ENCODE measurements at regions not wholly inside any gene's neighbourhood (a gene's known extent, or its start where the extent isn't known, plus 50 kb on each side); places are given as distances from the start of the nearest gene placed in this dataset.

GRCh38 chr1:200329208-200329882, 80.5 kb downstream of the ZNF281 start:
- DNase-seq (no peak), ATAC-seq (ENCODE audit: low FRiP score) (no peak)
- H3K4me3 ChIP-seq (ENCODE audit: low read length in 2 of 2), result no peak overlapping the region
- H3K36me3 ChIP-seq (ENCODE audit: control insufficient read depth in 1 of 2, insufficient read depth in 2 of 2, low read length in 1 of 2), result no peaks in the 10 kb centered on the region
- WGBS, 2 donors, result 81 to 91% methylated on average over 7 of the region's 7 CpGs
- H3K4me1 ChIP-seq (ENCODE audit: control insufficient read depth in 1 of 2, insufficient read depth in 2 of 2, low read length in 2 of 2), result no peaks in the 10 kb centered on the region
- intact Hi-C loops (cut with DNase I), result no loop called here
- no peaks in the 10 kb centered on the region for H3K27me3 ChIP-seq (ENCODE audit: control insufficient read depth in 1 of 2, insufficient read depth in 2 of 2, low read length in 1 of 2)
- H3K27ac ChIP-seq (ENCODE audit: low read depth in 1 of 2, low read length in 2 of 2), result no peak overlapping the region
- peaks cover 3% of the 10 kb centered on the region for H3K9me3 ChIP-seq (ENCODE audit: control insufficient read depth, low read length)

GRCh38 chr1:200328379-200328778, 81.5 kb downstream of the ZNF281 start:
- intact Hi-C loops (cut with DNase I), result no loop called here
- DNase-seq (no peak), ATAC-seq (ENCODE audit: low FRiP score) (no peak)
- Histone ChIP-seq H3K9me3 (ENCODE audit: control insufficient read depth, low read length) (peaks cover 8% of the 10 kb centered on the region), H3K27ac (ENCODE audit: low read depth in 1 of 2, low read length in 2 of 2) (no peak overlapping the region), H3K36me3 (ENCODE audit: control insufficient read depth in 1 of 2, insufficient read depth in 2 of 2, low read length in 1 of 2) (no peaks in the 10 kb centered on the region), H3K27me3 (ENCODE audit: control insufficient read depth in 1 of 2, insufficient read depth in 2 of 2, low read length in 1 of 2) (no peaks in the 10 kb centered on the region), H3K4me3 (ENCODE audit: low read length in 2 of 2) (no peak overlapping the region), H3K4me1 (ENCODE audit: control insufficient read depth in 1 of 2, insufficient read depth in 2 of 2, low read length in 2 of 2) (no peaks in the 10 kb centered on the region)
- WGBS, 2 donors, result 20 to 26% methylated on average over 2 of the region's 2 CpGs

- peaks cover 5% of the 10 kb centered on the region for H3K9me3 ChIP-seq (ENCODE audit: control insufficient read depth, low read length)
- 90 to 96% methylated on average over 2 of the region's 2 CpGs for WGBS, 2 donors
- H3K36me3 ChIP-seq (ENCODE audit: control insufficient read depth in 1 of 2, insufficient read depth in 2 of 2, low read length in 1 of 2), result no peaks in the 10 kb centered on the region
- H3K27ac ChIP-seq (ENCODE audit: low read depth in 1 of 2, low read length in 2 of 2), result no peak overlapping the region
- no peak overlapping the region for H3K4me3 ChIP-seq (ENCODE audit: low read length in 2 of 2)
- no peak for ATAC-seq (ENCODE audit: low FRiP score)
- intact Hi-C loops (cut with DNase I), result no loop called here
- DNase-seq, result no peak
- no peaks in the 10 kb centered on the region for H3K4me1 ChIP-seq (ENCODE audit: control insufficient read depth in 1 of 2, insufficient read depth in 2 of 2, low read length in 2 of 2)
- no peaks in the 10 kb centered on the region for H3K27me3 ChIP-seq (ENCODE audit: control insufficient read depth in 1 of 2, insufficient read depth in 2 of 2, low read length in 1 of 2)
These were observed 85.9 kb downstream of the ZNF281 start for GRCh38 chr1:200323856-200324400.

DNA sequence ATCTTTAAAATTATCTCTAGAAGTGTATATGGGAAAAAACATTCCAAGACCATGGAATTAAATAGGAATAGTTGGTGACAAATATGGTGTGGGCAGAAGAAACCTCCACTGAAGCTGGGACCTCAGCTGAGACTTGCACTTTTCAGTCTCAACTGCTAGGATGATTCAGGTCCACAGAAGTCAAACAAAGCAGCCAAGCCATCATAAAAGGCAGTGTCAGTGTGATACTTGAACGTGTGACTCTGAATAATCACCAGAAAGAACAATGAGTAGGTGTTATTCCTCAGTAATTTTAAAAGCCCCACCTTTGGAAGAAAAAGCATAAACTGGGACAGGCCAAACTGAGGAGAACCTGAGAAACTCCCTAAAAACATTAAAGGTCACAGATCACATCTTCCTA, 90.7 kb downstream of the ZNF281 start:
- ATAC-seq (ENCODE audit: low FRiP score) (no peak), DNase-seq (no peak)
- Histone ChIP-seq H3K36me3 (ENCODE audit: control insufficient read depth in 1 of 2, insufficient read depth in 2 of 2, low read length in 1 of 2) (no peaks in the 10 kb centered on the region), H3K4me3 (ENCODE audit: low read length in 2 of 2) (no peak overlapping the region), H3K27ac (ENCODE audit: low read depth in 1 of 2, low read length in 2 of 2) (no peak overlapping the region), H3K4me1 (ENCODE audit: control insufficient read depth in 1 of 2, insufficient read depth in 2 of 2, low read length in 2 of 2) (no peaks in the 10 kb centered on the region), H3K27me3 (ENCODE audit: control insufficient read depth in 1 of 2, insufficient read depth in 2 of 2, low read length in 1 of 2) (no peaks in the 10 kb centered on the region), H3K9me3 (ENCODE audit: control insufficient read depth, low read length) (peaks cover 4% of the 10 kb centered on the region)
- WGBS, 2 donors, result 82 to 89% methylated on average over 1 of the region's 1 CpG
- intact Hi-C loops (cut with DNase I), result no loop called here

DNA sequence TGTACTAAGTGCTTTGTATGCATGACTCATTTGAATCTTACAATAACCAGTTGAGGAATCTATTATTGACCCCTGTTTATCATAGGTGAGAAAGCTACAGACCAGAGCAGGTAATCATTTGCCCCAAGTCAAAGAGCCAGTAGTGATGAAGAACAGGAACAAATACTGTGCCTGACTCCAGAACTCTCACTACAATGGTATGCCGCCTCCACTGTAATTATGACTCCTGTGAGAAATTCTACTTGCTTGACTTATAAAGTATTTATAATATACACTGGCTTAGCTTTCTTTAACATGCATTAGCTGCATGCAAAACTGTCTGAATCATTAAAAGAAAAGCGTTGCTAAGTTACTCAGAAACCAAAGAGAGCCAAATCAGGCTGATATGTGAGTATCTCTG, 92.6 kb downstream of the ZNF281 start:
- Histone ChIP-seq H3K4me1 (ENCODE audit: control insufficient read depth in 1 of 2, insufficient read depth in 2 of 2, low read length in 2 of 2) (no peaks in the 10 kb centered on the region), H3K27ac (ENCODE audit: low read depth in 1 of 2, low read length in 2 of 2) (no peak overlapping the region), H3K36me3 (ENCODE audit: control insufficient read depth in 1 of 2, insufficient read depth in 2 of 2, low read length in 1 of 2) (no peaks in the 10 kb centered on the region), H3K4me3 (ENCODE audit: low read length in 2 of 2) (no peak overlapping the region), H3K9me3 (ENCODE audit: control insufficient read depth, low read length) (no peaks in the 10 kb centered on the region), H3K27me3 (ENCODE audit: control insufficient read depth in 1 of 2, insufficient read depth in 2 of 2, low read length in 1 of 2) (no peaks in the 10 kb centered on the region)
- WGBS, 2 donors, result 85 to 88% methylated on average over 2 of the region's 2 CpGs
- no peak for DNase-seq
- ATAC-seq (ENCODE audit: low FRiP score), result no peak
- intact Hi-C loops (cut with DNase I), result no loop called here

DNA sequence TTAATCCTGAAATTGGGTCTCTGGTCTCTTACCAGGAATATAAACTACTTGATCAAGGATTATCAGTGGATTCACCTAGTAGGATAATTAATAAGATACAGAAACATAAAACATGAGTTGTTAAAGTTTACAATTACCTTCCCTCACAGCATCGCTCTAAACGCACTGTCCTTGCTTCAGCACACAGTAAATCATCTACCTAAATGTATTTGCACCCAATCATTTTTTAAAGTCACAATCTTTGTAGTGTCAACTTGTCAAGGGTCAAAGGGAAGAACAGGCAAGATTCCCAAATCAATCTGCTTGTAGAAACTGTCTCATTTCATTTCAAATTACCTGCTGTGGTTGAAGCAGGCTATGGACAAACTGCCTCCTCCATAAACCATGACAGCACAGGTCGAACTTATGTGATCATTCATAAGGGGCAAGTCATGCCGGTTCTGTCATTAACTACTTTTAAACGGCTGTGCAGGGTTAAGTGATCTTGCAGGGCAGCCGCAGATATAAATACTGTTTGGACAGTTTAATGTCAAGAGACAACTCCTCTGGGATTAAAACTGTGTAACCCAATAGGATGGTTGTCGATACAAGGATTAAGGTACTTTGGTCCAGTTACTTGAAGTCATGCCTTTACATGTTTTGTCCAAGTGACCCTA, 93.6 kb downstream of the ZNF281 start:
- Histone ChIP-seq H3K27me3 (ENCODE audit: control insufficient read depth in 1 of 2, insufficient read depth in 2 of 2, low read length in 1 of 2) (no peaks in the 10 kb centered on the region), H3K4me3 (ENCODE audit: low read length in 2 of 2) (no peak overlapping the region), H3K27ac (ENCODE audit: low read depth in 1 of 2, low read length in 2 of 2) (no peak overlapping the region), H3K36me3 (ENCODE audit: control insufficient read depth in 1 of 2, insufficient read depth in 2 of 2, low read length in 1 of 2) (no peaks in the 10 kb centered on the region), H3K9me3 (ENCODE audit: control insufficient read depth, low read length) (no peaks in the 10 kb centered on the region), H3K4me1 (ENCODE audit: control insufficient read depth in 1 of 2, insufficient read depth in 2 of 2, low read length in 2 of 2) (no peaks in the 10 kb centered on the region)
- ATAC-seq (ENCODE audit: low FRiP score) (no peak), DNase-seq (no peak)
- intact Hi-C loops (cut with DNase I), result no loop called here
- 43 to 52% methylated on average over 7 of the region's 7 CpGs for WGBS, 2 donors

DNA sequence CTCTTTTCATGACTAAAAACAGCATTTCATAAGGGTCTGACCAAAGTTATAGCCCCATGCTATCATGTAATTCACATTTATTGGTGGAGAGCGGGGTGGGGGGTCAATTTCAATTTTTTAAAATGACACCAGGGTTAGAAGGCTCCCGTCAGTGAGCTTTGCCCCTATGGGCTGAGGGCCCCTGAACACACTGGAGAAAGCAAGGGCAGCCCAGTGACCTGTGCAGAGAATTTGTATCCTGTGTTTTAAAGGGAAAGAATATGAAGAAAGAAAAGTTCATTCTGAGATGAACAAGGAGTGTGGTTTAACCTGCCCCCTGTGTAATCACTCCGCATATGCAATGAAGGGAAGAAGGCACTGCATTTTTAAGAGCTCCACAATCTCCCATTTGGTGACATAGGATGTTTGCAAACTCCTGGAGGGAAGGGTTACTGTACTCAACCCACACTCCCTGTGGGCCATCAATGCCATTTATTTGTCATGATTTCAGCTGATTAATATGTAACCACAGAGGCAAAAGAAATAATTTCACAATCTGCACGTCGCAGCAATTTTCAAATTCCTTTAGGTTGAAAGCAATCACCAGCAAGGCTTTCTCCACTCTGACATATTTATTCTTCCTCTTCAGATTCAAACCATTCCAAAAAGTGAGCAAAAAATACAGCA, 95.6 kb downstream of the ZNF281 start:
- Histone ChIP-seq H3K4me3 (ENCODE audit: low read length in 2 of 2) (no peak overlapping the region), H3K4me1 (ENCODE audit: control insufficient read depth in 1 of 2, insufficient read depth in 2 of 2, low read length in 2 of 2) (no peaks in the 10 kb centered on the region), H3K9me3 (ENCODE audit: control insufficient read depth, low read length) (no peaks in the 10 kb centered on the region), H3K36me3 (ENCODE audit: control insufficient read depth in 1 of 2, insufficient read depth in 2 of 2, low read length in 1 of 2) (no peaks in the 10 kb centered on the region), H3K27me3 (ENCODE audit: control insufficient read depth in 1 of 2, insufficient read depth in 2 of 2, low read length in 1 of 2) (no peaks in the 10 kb centered on the region), H3K27ac (ENCODE audit: low read depth in 1 of 2, low read length in 2 of 2) (no peak overlapping the region)
- intact Hi-C loops (cut with DNase I), result no loop called here
- ATAC-seq (ENCODE audit: low FRiP score) (no peak), DNase-seq (no peak)
- 55 to 58% methylated on average over 5 of the region's 5 CpGs for WGBS, 2 donors

GRCh38 chr1:200311256-200311655, 98.6 kb downstream of the ZNF281 start:
- WGBS, 2 donors, result 94% methylated on average over 1 of the region's 1 CpG
- no peaks in the 10 kb centered on the region for H3K4me1 ChIP-seq (ENCODE audit: control insufficient read depth in 1 of 2, insufficient read depth in 2 of 2, low read length in 2 of 2)
- ATAC-seq (ENCODE audit: low FRiP score) (no peak), DNase-seq (no peak)
- H3K9me3 ChIP-seq (ENCODE audit: control insufficient read depth, low read length), result no peaks in the 10 kb centered on the region
- no peak overlapping the region for H3K27ac ChIP-seq (ENCODE audit: low read depth in 1 of 2, low read length in 2 of 2)
- no peaks in the 10 kb centered on the region for H3K27me3 ChIP-seq (ENCODE audit: control insufficient read depth in 1 of 2, insufficient read depth in 2 of 2, low read length in 1 of 2)
- H3K36me3 ChIP-seq (ENCODE audit: control insufficient read depth in 1 of 2, insufficient read depth in 2 of 2, low read length in 1 of 2), result no peaks in the 10 kb centered on the region
- H3K4me3 ChIP-seq (ENCODE audit: low read length in 2 of 2), result no peak overlapping the region
- intact Hi-C loops (cut with DNase I), result no loop called here

DNA sequence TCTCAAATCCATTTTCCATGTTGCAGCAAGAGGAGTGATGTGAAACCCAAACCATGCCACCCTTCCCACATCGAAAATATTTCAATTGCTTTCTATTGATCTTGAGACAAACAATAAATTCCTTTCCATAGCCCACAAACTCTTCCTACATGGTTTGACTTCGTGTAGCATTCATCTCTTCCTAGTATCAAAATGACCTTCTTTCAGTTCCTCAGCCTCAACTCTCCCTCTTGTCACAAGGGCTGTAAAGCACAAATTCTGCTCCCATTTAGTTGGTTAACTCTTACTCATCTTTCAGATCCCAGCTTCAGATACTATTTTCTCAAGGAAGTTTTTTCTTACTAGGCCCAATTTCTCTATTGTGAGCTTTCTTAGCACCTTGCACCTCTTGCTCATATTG, 99.0 kb downstream of the ZNF281 start:
- Histone ChIP-seq H3K27ac (ENCODE audit: low read depth in 1 of 2, low read length in 2 of 2) (no peak overlapping the region), H3K36me3 (ENCODE audit: control insufficient read depth in 1 of 2, insufficient read depth in 2 of 2, low read length in 1 of 2) (no peaks in the 10 kb centered on the region), H3K27me3 (ENCODE audit: control insufficient read depth in 1 of 2, insufficient read depth in 2 of 2, low read length in 1 of 2) (no peaks in the 10 kb centered on the region), H3K4me1 (ENCODE audit: control insufficient read depth in 1 of 2, insufficient read depth in 2 of 2, low read length in 2 of 2) (no peaks in the 10 kb centered on the region), H3K4me3 (ENCODE audit: low read length in 2 of 2) (no peak overlapping the region), H3K9me3 (ENCODE audit: control insufficient read depth, low read length) (no peaks in the 10 kb centered on the region)
- 94 to 98% methylated on average over 2 of the region's 2 CpGs for WGBS, 2 donors
- DNase-seq (no peak), ATAC-seq (ENCODE audit: low FRiP score) (no peak)
- intact Hi-C loops (cut with DNase I), result no loop called here

Data from aorta (tissue), 5 donors.